GM19372 (cell line): ENCODE measurements at regions not wholly inside any gene's neighbourhood (a gene's known extent, or its start where the extent isn't known, plus 50 kb on each side); places are given as distances from the start of the nearest gene placed in this dataset.
"Not testable (repeated sequence)": the region's sequence is repeated elsewhere in the genome, so short reads cannot be mapped to it uniquely, and the experiment has no call there.

Source experiments
- ATAC-seq: cut with Tn5 transposase; IDR thresholded peaks from one replicate; pipeline ENCODE4 v1.9.1; 2021; ENCODE audit warnings: mild to moderate bottlenecking, low read depth, moderate library complexity; ENCODE audit not compliant: unreplicated experiment

GRCh38 chr13:52931539-52932431, 83.3 kb upstream of the PCDH8 start:
- no peak for ATAC-seq

GRCh38 chr13:52931131-52931530, 82.7 kb upstream of the PCDH8 start:
- ATAC-seq, result no peak

- no peak for ATAC-seq
These were observed 81.4 kb upstream of the PCDH8 start for GRCh38 chr13:52929846-52930245.

- no peak for ATAC-seq
These were observed 78.5 kb upstream of the PCDH8 start for GRCh38 chr13:52926971-52927370.

GRCh38 chr13:52925775-52926285, 77.4 kb upstream of the PCDH8 start:
- no peak for ATAC-seq

- ATAC-seq, result no peak
These were observed 76.8 kb upstream of the PCDH8 start for GRCh38 chr13:52925251-52925650.

GRCh38 chr13:52924289-52925148, 76.1 kb upstream of the PCDH8 start:
- no peak for ATAC-seq

- ATAC-seq, result no peak
These were observed 74.5 kb upstream of the PCDH8 start for GRCh38 chr13:52922961-52923360.

- ATAC-seq, result peak; percentile 99
These were observed 72.8 kb upstream of the PCDH8 start for GRCh38 chr13:52921194-52921593.

GRCh38 chr13:52916486-52916990, 68.1 kb upstream of the PCDH8 start:
- ATAC-seq, result no peak

- ATAC-seq, result no peak
These were observed 62.9 kb upstream of the PCDH8 start for GRCh38 chr13:52911340-52911739.

GRCh38 chr13:52910318-52910717, 61.9 kb upstream of the PCDH8 start:
- not testable (repeated sequence) for ATAC-seq

- no peak for ATAC-seq
These were observed 57.9 kb upstream of the PCDH8 start for GRCh38 chr13:52906122-52906903.

- ATAC-seq, result no peak
These were observed 57.3 kb upstream of the PCDH8 start for GRCh38 chr13:52905701-52906100.

GRCh38 chr13:52903320-52903719, 54.9 kb upstream of the PCDH8 start:
- ATAC-seq, result peak; percentile 100

- no peak for ATAC-seq
These were observed 50.8 kb upstream of the PCDH8 start for GRCh38 chr13:52899206-52899605.
